ENCODE measurements at regions not wholly inside any gene's neighbourhood (a gene's known extent, or its start where the extent isn't known, plus 50 kb on each side); places are given as distances from the start of the nearest gene placed in this dataset.

DNA sequence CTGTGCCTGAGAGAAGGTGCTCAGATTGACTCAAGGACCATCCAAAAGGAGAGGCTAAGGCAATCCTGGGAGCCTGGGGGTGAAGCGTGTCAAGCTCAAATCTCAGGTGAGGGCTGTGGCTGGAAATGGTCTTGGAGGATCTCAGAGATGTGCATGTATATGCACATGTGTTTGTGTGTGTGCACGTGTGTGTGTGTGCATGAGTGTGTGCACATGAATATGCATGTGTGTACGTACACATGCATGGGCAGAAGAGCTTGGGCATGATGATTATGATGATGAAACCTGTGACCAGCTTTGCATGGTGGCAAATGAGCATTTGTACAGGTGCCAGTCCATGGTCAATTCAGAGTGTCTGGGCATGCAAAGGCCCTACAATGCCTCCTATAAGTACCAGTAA is 326.6 kb downstream of the CXCL12 start:
- Histone ChIP-seq H3K9ac (ENCODE audit: low read length) (no peak overlapping the region), H3K27ac (ENCODE audit: low read depth, low read length) (no peak overlapping the region), H3K4me1 (ENCODE audit: insufficient read depth, low read length) (no peaks in the 10 kb centered on the region), H3K4me3 (ENCODE audit: low read depth in 1 of 2, low read length in 2 of 2) (no peak overlapping the region), H3K36me3 (ENCODE audit: insufficient read depth, low read length) (no peaks in the 10 kb centered on the region), H3K9me3 (ENCODE audit: low read length) (no peaks in the 10 kb centered on the region), H3K27me3 (ENCODE audit: control insufficient read depth in 1 of 2, insufficient read depth in 2 of 2, low read length in 2 of 2) (no peaks in the 10 kb centered on the region)

- Histone ChIP-seq H3K36me3 (ENCODE audit: insufficient read depth, low read length) (no peaks in the 10 kb centered on the region), H3K4me3 (ENCODE audit: low read depth in 1 of 2, low read length in 2 of 2) (no peak overlapping the region), H3K4me1 (ENCODE audit: insufficient read depth, low read length) (peaks cover 3% of the 10 kb centered on the region), H3K9me3 (ENCODE audit: low read length) (no peaks in the 10 kb centered on the region), H3K27ac (ENCODE audit: low read depth, low read length) (no peak overlapping the region), H3K27me3 (ENCODE audit: control insufficient read depth in 1 of 2, insufficient read depth in 2 of 2, low read length in 2 of 2) (no peaks in the 10 kb centered on the region), H3K9ac (ENCODE audit: low read length) (no peak overlapping the region)
Measured at GRCh38 chr10:44056967-44057805, 327.7 kb downstream of the CXCL12 start.

GRCh38 chr10:44056206-44056605 is 328.7 kb downstream of the CXCL12 start:
- Histone ChIP-seq H3K27me3 (ENCODE audit: control insufficient read depth in 1 of 2, insufficient read depth in 2 of 2, low read length in 2 of 2) (no peaks in the 10 kb centered on the region), H3K36me3 (ENCODE audit: insufficient read depth, low read length) (no peaks in the 10 kb centered on the region), H3K4me3 (ENCODE audit: low read depth in 1 of 2, low read length in 2 of 2) (no peak overlapping the region), H3K9me3 (ENCODE audit: low read length) (no peaks in the 10 kb centered on the region), H3K27ac (ENCODE audit: low read depth, low read length) (no peak overlapping the region), H3K4me1 (ENCODE audit: insufficient read depth, low read length) (peaks cover 12% of the 10 kb centered on the region), H3K9ac (ENCODE audit: low read length) (no peak overlapping the region)

- no peaks in the 10 kb centered on the region for H3K9me3 ChIP-seq (ENCODE audit: low read length)
- H3K4me3 ChIP-seq (ENCODE audit: low read depth in 1 of 2, low read length in 2 of 2): no peak overlapping the region
- H3K4me1 ChIP-seq (ENCODE audit: insufficient read depth, low read length): peaks cover 18% of the 10 kb centered on the region
- no peaks in the 10 kb centered on the region for H3K27me3 ChIP-seq (ENCODE audit: control insufficient read depth in 1 of 2, insufficient read depth in 2 of 2, low read length in 2 of 2)
- no peak overlapping the region for H3K27ac ChIP-seq (ENCODE audit: low read depth, low read length)
- no peak overlapping the region for H3K9ac ChIP-seq (ENCODE audit: low read length)
- H3K36me3 ChIP-seq (ENCODE audit: insufficient read depth, low read length): no peaks in the 10 kb centered on the region
Measured at GRCh38 chr10:44054046-44054445, 330.9 kb downstream of the CXCL12 start.

GRCh38 chr10:44053391-44053790 is 331.5 kb downstream of the CXCL12 start:
- H3K27me3 ChIP-seq (ENCODE audit: control insufficient read depth in 1 of 2, insufficient read depth in 2 of 2, low read length in 2 of 2): no peaks in the 10 kb centered on the region
- no peak overlapping the region for H3K9ac ChIP-seq (ENCODE audit: low read length)
- peaks cover 18% of the 10 kb centered on the region for H3K4me1 ChIP-seq (ENCODE audit: insufficient read depth, low read length)
- no peak overlapping the region for H3K4me3 ChIP-seq (ENCODE audit: low read depth in 1 of 2, low read length in 2 of 2)
- H3K36me3 ChIP-seq (ENCODE audit: insufficient read depth, low read length): no peaks in the 10 kb centered on the region
- H3K9me3 ChIP-seq (ENCODE audit: low read length): no peaks in the 10 kb centered on the region
- H3K27ac ChIP-seq (ENCODE audit: low read depth, low read length): no peak overlapping the region

GRCh38 chr10:44051584-44052385 is 333.1 kb downstream of the CXCL12 start:
- Histone ChIP-seq H3K4me1 (ENCODE audit: insufficient read depth, low read length) (peaks cover 29% of the 10 kb centered on the region), H3K27me3 (ENCODE audit: control insufficient read depth in 1 of 2, insufficient read depth in 2 of 2, low read length in 2 of 2) (no peaks in the 10 kb centered on the region), H3K4me3 (ENCODE audit: low read depth in 1 of 2, low read length in 2 of 2) (no peak overlapping the region), H3K36me3 (ENCODE audit: insufficient read depth, low read length) (no peaks in the 10 kb centered on the region), H3K9me3 (ENCODE audit: low read length) (no peaks in the 10 kb centered on the region), H3K9ac (ENCODE audit: low read length) (no peak overlapping the region), H3K27ac (ENCODE audit: low read depth, low read length) (no peak overlapping the region)

- Histone ChIP-seq H3K36me3 (ENCODE audit: insufficient read depth, low read length) (no peaks in the 10 kb centered on the region), H3K9me3 (ENCODE audit: low read length) (no peaks in the 10 kb centered on the region), H3K4me3 (ENCODE audit: low read depth in 1 of 2, low read length in 2 of 2) (no peak overlapping the region), H3K4me1 (ENCODE audit: insufficient read depth, low read length) (peaks cover 36% of the 10 kb centered on the region), H3K27me3 (ENCODE audit: control insufficient read depth in 1 of 2, insufficient read depth in 2 of 2, low read length in 2 of 2) (no peaks in the 10 kb centered on the region), H3K9ac (ENCODE audit: low read length) (no peak overlapping the region), H3K27ac (ENCODE audit: low read depth, low read length) (no peak overlapping the region)
Measured at GRCh38 chr10:44051091-44051490, 333.8 kb downstream of the CXCL12 start.

DNA sequence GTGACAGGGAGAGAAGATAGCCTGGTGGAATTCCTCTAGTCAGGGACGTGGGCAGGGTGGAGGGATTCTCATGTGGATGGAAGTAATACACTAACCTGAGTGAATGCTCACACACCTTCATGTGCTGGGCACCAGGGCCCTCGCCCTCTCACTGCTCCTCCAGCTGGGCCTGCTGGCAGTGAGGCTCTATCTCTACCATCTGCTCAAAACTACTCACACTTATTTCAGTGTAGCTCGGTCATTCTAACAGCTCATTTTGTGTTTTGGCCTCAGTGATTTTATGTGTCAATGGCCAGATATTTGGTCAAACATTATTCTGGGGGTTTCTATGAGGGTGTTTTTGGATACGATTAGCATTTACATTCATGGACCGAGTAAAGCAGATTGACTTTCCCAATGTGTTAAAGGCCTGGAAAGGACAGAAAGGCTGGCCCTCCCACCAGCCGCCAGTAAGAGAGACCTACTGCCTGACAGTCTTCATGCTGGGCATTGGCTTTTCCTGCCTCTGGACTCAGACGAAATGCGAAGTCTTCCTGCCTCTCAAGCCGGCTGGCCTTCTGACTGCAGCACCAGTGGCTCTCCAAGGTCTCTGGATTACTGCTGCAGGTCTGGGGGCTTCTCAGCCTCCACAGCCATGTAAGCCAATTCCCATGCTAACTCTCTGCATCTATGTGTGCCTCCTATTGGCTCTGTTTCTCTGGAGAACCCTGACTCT is 335.4 kb downstream of the CXCL12 start:
- H3K27me3 ChIP-seq (ENCODE audit: control insufficient read depth in 1 of 2, insufficient read depth in 2 of 2, low read length in 2 of 2): no peaks in the 10 kb centered on the region
- H3K36me3 ChIP-seq (ENCODE audit: insufficient read depth, low read length): no peaks in the 10 kb centered on the region
- no peaks in the 10 kb centered on the region for H3K9me3 ChIP-seq (ENCODE audit: low read length)
- no peak overlapping the region for H3K4me3 ChIP-seq (ENCODE audit: low read depth in 1 of 2, low read length in 2 of 2)
- peaks cover 49% of the 10 kb centered on the region for H3K4me1 ChIP-seq (ENCODE audit: insufficient read depth, low read length)
- no peak overlapping the region for H3K9ac ChIP-seq (ENCODE audit: low read length)
- no peak overlapping the region for H3K27ac ChIP-seq (ENCODE audit: low read depth, low read length)

DNA sequence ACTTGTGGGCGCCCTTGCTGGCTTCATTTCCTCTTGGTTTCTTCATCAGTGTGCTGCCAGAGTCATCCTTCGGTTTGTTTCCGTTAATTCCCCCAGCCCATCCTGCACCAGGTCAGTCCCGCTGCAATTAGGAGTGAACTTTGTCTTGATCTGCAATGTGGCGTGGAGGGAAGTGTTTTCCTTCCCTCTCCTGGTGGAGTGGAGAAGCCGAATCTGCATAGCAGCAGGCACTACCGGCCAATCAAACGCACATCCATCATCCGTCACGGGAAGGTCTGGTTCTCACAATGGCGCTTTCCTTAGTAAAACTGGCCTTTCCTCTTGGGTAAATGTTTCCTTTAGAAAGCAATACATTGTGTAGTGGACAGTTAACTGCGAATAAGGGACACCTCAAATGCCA is 337.5 kb downstream of the CXCL12 start:
- Histone ChIP-seq H3K27me3 (ENCODE audit: control insufficient read depth in 1 of 2, insufficient read depth in 2 of 2, low read length in 2 of 2) (no peaks in the 10 kb centered on the region), H3K4me1 (ENCODE audit: insufficient read depth, low read length) (peaks cover 48% of the 10 kb centered on the region), H3K9me3 (ENCODE audit: low read length) (no peaks in the 10 kb centered on the region), H3K9ac (ENCODE audit: low read length) (no peak overlapping the region), H3K27ac (ENCODE audit: low read depth, low read length) (no peak overlapping the region), H3K36me3 (ENCODE audit: insufficient read depth, low read length) (no peaks in the 10 kb centered on the region), H3K4me3 (ENCODE audit: low read depth in 1 of 2, low read length in 2 of 2) (peak overlapping the region in 1 of 2 donors; percentile 30)

- H3K4me3 ChIP-seq (ENCODE audit: low read depth in 1 of 2, low read length in 2 of 2): peak overlapping the region in 1 of 2 donors; percentile 8
- no peak overlapping the region for H3K9ac ChIP-seq (ENCODE audit: low read length)
- peak overlapping the region; percentile 76 for H3K27ac ChIP-seq (ENCODE audit: low read depth, low read length)
- H3K27me3 ChIP-seq (ENCODE audit: control insufficient read depth in 1 of 2, insufficient read depth in 2 of 2, low read length in 2 of 2): no peaks in the 10 kb centered on the region
- H3K9me3 ChIP-seq (ENCODE audit: low read length): no peaks in the 10 kb centered on the region
- H3K4me1 ChIP-seq (ENCODE audit: insufficient read depth, low read length): peaks cover 41% of the 10 kb centered on the region
- H3K36me3 ChIP-seq (ENCODE audit: insufficient read depth, low read length): no peaks in the 10 kb centered on the region
Measured at GRCh38 chr10:44046605-44047004, 338.3 kb downstream of the CXCL12 start.

- no peaks in the 10 kb centered on the region for H3K27me3 ChIP-seq (ENCODE audit: control insufficient read depth in 1 of 2, insufficient read depth in 2 of 2, low read length in 2 of 2)
- H3K4me1 ChIP-seq (ENCODE audit: insufficient read depth, low read length): peaks cover 31% of the 10 kb centered on the region
- no peak overlapping the region for H3K27ac ChIP-seq (ENCODE audit: low read depth, low read length)
- H3K4me3 ChIP-seq (ENCODE audit: low read depth in 1 of 2, low read length in 2 of 2): no peak overlapping the region
- H3K9me3 ChIP-seq (ENCODE audit: low read length): no peaks in the 10 kb centered on the region
- H3K9ac ChIP-seq (ENCODE audit: low read length): no peak overlapping the region
- H3K36me3 ChIP-seq (ENCODE audit: insufficient read depth, low read length): no peaks in the 10 kb centered on the region
Measured at GRCh38 chr10:44045020-44045419, 339.9 kb downstream of the CXCL12 start.
